K562 (cell line): ENCODE measurements at regions not wholly inside any gene's neighbourhood (a gene's known extent, or its start where the extent isn't known, plus 50 kb on each side); places are given as distances from the start of the nearest gene placed in this dataset.

Experiments used
- CREB1 ChIP-seq, 2 experiments: sonication (generic) in 1 of 2; formaldehyde crosslinking in 1 of 2; IDR thresholded peaks; 2 replicates each; pipeline versions ENCODE4 v1.6.1 to v1.8.0; 2012 to 2022; ENCODE audit warnings: inconsistent platforms in 1 of 2, mild to moderate bottlenecking in 1 of 2, missing genetic modification reagents in 1 of 2, moderate library complexity in 1 of 2
- DPF2 ChIP-seq: fragments of 450-650 bp; IDR thresholded peaks from 2 replicates; pipeline ENCODE4 v1.6.1; 2016
- ETV5 ChIP-seq: sonication (generic); formaldehyde crosslinking; IDR thresholded peaks from 2 replicates; pipeline ENCODE4 v1.4.0; 2020; ENCODE audit warnings: low read depth, mild to moderate bottlenecking, missing genetic modification reagents
- EZH2 ChIP-seq: IDR thresholded peaks from 2 replicates; pipeline ENCODE4 v1.6.1; 2012; ENCODE audit warnings: low read depth, mild to moderate bottlenecking, inconsistent platforms, low read length, borderline replicate concordance
- POLR2A ChIP-seq: fragments of 450-650 bp; conservative IDR thresholded peaks from 2 replicates; pipeline ENCODE4 v1.6.1; 2016
- RBM17 ChIP-seq: fragments of 200-400 bp; formaldehyde crosslinking; IDR thresholded peaks from 2 replicates; pipeline ENCODE4 v1.6.1; 2017; ENCODE audit warnings: low read depth, mild to moderate bottlenecking, low read length, borderline replicate concordance
- TBP ChIP-seq: optimal IDR thresholded peaks from 2 replicates; pipeline ENCODE3; 2011; ENCODE audit warnings: low read depth, low read length, improper control_type of control experiment
- ZNF175 ChIP-seq: fragments of 200-800 bp; sonication (Bioruptor generic); IDR thresholded peaks from 2 replicates; pipeline ENCODE4 v1.6.1; 2016; ENCODE audit warnings: low read depth, mild to moderate bottlenecking, missing genetic modification characterization, missing compliant biosample characterization
- ZNF717 ChIP-seq: fragments of 250-450 bp; sonication (Bioruptor Pico); IDR thresholded peaks from 2 replicates; pipeline ENCODE4 v1.5.0; 2021
- TF ChIP-seq, protein P1 (sequence below), 3 experiments: IDR thresholded peaks in 2 of 3; conservative IDR thresholded peaks in 1 of 3; 2 replicates each; pipeline ENCODE4 v1.5.1; 2011 to 2012; ENCODE audit warnings: low read length in 3 of 3, mild to moderate bottlenecking in 3 of 3, control low read depth in 2 of 3, improper control_type of control experiment in 1 of 3, inconsistent platforms in 1 of 3, low read depth in 1 of 3, mixed read lengths in 1 of 3, moderate library complexity in 1 of 3; ENCODE audit not compliant: insufficient read depth in 2 of 3
- TF ChIP-seq, protein P2 (sequence below): fragments of 250-450 bp; sonication (Bioruptor Pico); IDR thresholded peaks from 2 replicates; pipeline ENCODE4 v1.4.0; 2020; ENCODE audit warnings: mild to moderate bottlenecking, moderate library complexity
- TF ChIP-seq, protein P3 (sequence below): fragments of 450-650 bp; IDR thresholded peaks from 2 replicates; pipeline ENCODE4 v1.6.1; 2016; ENCODE audit warnings: borderline replicate concordance
- TF ChIP-seq, protein P4 (sequence below): fragments of 250-450 bp; sonication (Bioruptor Pico); IDR thresholded peaks from 2 replicates; pipeline ENCODE4 v1.6.1; 2021; ENCODE audit warnings: mild to moderate bottlenecking

DNA sequence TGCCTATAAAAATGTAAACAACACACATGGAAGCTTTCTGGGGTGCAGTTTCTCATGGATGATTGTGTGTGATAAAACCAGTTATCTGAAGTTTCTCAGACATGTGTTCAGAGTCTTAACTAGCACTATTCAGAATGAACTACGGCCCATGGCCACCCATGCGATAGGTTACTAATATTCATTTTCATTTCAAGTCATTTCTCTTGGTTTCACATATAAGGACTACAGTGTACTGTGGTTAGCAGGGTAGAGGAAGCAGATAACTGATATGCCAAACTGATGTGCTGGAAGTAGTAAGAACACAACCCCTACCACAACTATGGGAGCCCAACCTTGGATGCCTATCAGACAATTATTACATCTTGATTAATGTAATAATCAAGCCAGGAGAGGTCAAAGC is 372.1 kb downstream of the DTWD2 start:
- no peak for TF ChIP-seq CREB1 (IDR thresholded peaks at IDR 0.05)
- TF ChIP-seq CREB1 (CRISPR knock-in tag; IDR thresholded peaks at IDR 0.05): no peak
- no peak for TF ChIP-seq ZNF175
- TF ChIP-seq RBM17: no peak
- TF ChIP-seq, protein P1, sequence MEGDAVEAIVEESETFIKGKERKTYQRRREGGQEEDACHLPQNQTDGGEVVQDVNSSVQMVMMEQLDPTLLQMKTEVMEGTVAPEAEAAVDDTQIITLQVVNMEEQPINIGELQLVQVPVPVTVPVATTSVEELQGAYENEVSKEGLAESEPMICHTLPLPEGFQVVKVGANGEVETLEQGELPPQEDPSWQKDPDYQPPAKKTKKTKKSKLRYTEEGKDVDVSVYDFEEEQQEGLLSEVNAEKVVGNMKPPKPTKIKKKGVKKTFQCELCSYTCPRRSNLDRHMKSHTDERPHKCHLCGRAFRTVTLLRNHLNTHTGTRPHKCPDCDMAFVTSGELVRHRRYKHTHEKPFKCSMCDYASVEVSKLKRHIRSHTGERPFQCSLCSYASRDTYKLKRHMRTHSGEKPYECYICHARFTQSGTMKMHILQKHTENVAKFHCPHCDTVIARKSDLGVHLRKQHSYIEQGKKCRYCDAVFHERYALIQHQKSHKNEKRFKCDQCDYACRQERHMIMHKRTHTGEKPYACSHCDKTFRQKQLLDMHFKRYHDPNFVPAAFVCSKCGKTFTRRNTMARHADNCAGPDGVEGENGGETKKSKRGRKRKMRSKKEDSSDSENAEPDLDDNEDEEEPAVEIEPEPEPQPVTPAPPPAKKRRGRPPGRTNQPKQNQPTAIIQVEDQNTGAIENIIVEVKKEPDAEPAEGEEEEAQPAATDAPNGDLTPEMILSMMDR (IDR thresholded peaks at IDR 0.05 in 2 of 3, conservative IDR thresholded peaks at IDR 0.05 in 1 of 3; ENCODE audit: insufficient read depth in 2 of 3, low read depth in 1 of 3, low read length in 3 of 3): no peak
- no peak for TF ChIP-seq POLR2A
- TF ChIP-seq EZH2: no peak
- TF ChIP-seq, protein P2, sequence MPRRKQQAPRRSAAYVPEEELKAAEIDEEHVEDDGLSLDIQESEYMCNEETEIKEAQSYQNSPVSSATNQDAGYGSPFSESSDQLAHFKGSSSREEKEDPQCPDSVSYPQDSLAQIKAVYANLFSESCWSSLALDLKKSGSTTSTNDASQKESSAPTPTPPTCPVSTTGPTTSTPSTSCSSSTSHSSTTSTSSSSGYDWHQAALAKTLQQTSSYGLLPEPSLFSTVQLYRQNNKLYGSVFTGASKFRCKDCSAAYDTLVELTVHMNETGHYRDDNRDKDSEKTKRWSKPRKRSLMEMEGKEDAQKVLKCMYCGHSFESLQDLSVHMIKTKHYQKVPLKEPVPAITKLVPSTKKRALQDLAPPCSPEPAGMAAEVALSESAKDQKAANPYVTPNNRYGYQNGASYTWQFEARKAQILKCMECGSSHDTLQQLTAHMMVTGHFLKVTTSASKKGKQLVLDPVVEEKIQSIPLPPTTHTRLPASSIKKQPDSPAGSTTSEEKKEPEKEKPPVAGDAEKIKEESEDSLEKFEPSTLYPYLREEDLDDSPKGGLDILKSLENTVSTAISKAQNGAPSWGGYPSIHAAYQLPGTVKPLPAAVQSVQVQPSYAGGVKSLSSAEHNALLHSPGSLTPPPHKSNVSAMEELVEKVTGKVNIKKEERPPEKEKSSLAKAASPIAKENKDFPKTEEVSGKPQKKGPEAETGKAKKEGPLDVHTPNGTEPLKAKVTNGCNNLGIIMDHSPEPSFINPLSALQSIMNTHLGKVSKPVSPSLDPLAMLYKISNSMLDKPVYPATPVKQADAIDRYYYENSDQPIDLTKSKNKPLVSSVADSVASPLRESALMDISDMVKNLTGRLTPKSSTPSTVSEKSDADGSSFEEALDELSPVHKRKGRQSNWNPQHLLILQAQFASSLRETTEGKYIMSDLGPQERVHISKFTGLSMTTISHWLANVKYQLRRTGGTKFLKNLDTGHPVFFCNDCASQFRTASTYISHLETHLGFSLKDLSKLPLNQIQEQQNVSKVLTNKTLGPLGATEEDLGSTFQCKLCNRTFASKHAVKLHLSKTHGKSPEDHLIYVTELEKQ (CRISPR knock-in tag): no peak
- TF ChIP-seq, protein P3, sequence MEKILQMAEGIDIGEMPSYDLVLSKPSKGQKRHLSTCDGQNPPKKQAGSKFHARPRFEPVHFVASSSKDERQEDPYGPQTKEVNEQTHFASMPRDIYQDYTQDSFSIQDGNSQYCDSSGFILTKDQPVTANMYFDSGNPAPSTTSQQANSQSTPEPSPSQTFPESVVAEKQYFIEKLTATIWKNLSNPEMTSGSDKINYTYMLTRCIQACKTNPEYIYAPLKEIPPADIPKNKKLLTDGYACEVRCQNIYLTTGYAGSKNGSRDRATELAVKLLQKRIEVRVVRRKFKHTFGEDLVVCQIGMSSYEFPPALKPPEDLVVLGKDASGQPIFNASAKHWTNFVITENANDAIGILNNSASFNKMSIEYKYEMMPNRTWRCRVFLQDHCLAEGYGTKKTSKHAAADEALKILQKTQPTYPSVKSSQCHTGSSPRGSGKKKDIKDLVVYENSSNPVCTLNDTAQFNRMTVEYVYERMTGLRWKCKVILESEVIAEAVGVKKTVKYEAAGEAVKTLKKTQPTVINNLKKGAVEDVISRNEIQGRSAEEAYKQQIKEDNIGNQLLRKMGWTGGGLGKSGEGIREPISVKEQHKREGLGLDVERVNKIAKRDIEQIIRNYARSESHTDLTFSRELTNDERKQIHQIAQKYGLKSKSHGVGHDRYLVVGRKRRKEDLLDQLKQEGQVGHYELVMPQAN: no peak
- TF ChIP-seq ETV5: no peak
- TF ChIP-seq, protein P4, sequence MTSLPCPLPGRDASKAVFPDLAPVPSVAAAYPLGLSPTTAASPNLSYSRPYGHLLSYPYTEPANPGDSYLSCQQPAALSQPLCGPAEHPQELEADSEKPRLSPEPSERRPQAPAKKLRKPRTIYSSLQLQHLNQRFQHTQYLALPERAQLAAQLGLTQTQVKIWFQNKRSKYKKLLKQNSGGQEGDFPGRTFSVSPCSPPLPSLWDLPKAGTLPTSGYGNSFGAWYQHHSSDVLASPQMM: no peak
- no peak for TF ChIP-seq ZNF717 (CRISPR knock-in tag)
- no peak for TF ChIP-seq DPF2
- no peak for TF ChIP-seq TBP
